MM.1S (cell line): ENCODE measurements at regions not wholly inside any gene's neighbourhood (a gene's known extent, or its start where the extent isn't known, plus 50 kb on each side); places are given as distances from the start of the nearest gene placed in this dataset.

ENCODE experiments used
- DNase-seq: peaks from one replicate; pipeline ENCODE4 v3.0.0-alpha.2; 2015
- H2AFZ ChIP-seq: fragments of 300-600 bp; sonication (generic); 2 replicates; pipeline ENCODE4 v1.6.0; 2016; ENCODE audit warnings: antibody characterized with exemption, low read length
- H3F3A ChIP-seq: fragments of 300-600 bp; sonication (generic); 2 replicates; pipeline ENCODE4 v1.6.1; 2016; ENCODE audit warnings: mild to moderate bottlenecking, antibody characterized with exemption, low read length, moderate library complexity, mixed read lengths; ENCODE audit not compliant: insufficient read depth
- H3K27ac ChIP-seq: fragments of 300-600 bp; sonication (generic); 2 replicates; pipeline ENCODE4 v1.5.1; 2016; ENCODE audit warnings: mild to moderate bottlenecking, low read length
- H3K27me3 ChIP-seq: fragments of 300-600 bp; sonication (generic); replicated peaks from 2 replicates; pipeline ENCODE4 v1.6.0; 2016; ENCODE audit warnings: low read length; ENCODE audit not compliant: insufficient read depth
- H3K36me3 ChIP-seq: fragments of 300-600 bp; sonication (generic); replicated peaks from 2 replicates; pipeline ENCODE4 v1.6.1; 2016; ENCODE audit warnings: mild to moderate bottlenecking, low read length, mixed read lengths; ENCODE audit not compliant: insufficient read depth
- H3K4me1 ChIP-seq: fragments of 300-600 bp; sonication (generic); 2 replicates; pipeline ENCODE4 v1.6.1; 2016; ENCODE audit warnings: low read length, mixed read lengths
- H3K4me2 ChIP-seq: fragments of 300-600 bp; sonication (generic); 2 replicates; pipeline ENCODE4 v1.6.0; 2016; ENCODE audit warnings: low read depth, low read length
- H3K4me3 ChIP-seq: fragments of 300-600 bp; sonication (generic); 2 replicates; pipeline ENCODE4 v1.5.1; 2016; ENCODE audit warnings: low read length, mixed read lengths
- H3K79me2 ChIP-seq: fragments of 300-600 bp; sonication (generic); 2 replicates; pipeline ENCODE4 v1.6.1; 2016; ENCODE audit warnings: mixed run types, low read length, mixed read lengths
- H3K9ac ChIP-seq: fragments of 300-600 bp; sonication (generic); 2 replicates; pipeline ENCODE4 v1.6.1; 2016; ENCODE audit warnings: low read length, mixed read lengths
- H3K9me2 ChIP-seq: fragments of 300-600 bp; sonication (generic); replicated peaks from 2 replicates; pipeline ENCODE4 v1.6.1; 2016; ENCODE audit warnings: mild to moderate bottlenecking, low read length, mixed read lengths; ENCODE audit not compliant: insufficient read depth
- H3K9me3 ChIP-seq: fragments of 300-600 bp; sonication (generic); replicated peaks from 2 replicates; pipeline ENCODE4 v1.6.1; 2016; ENCODE audit warnings: mild to moderate bottlenecking, low read length, mixed read lengths; ENCODE audit not compliant: insufficient read depth
- H4K20me1 ChIP-seq: fragments of 300-600 bp; sonication (generic); 2 replicates; pipeline ENCODE4 v1.6.1; 2016; ENCODE audit warnings: mild to moderate bottlenecking, low read length, moderate library complexity, mixed read lengths; ENCODE audit not compliant: insufficient read depth
- EZH2 ChIP-seq: fragments of 300-600 bp; sonication (generic); optimal IDR thresholded peaks from 2 replicates; pipeline ENCODE3; 2017; ENCODE audit warnings: low read depth, mild to moderate bottlenecking, antibody characterized with exemption, low read length, mixed read lengths
- EZH2phosphoT487 ChIP-seq: fragments of 300-600 bp; sonication (generic); IDR thresholded peaks from 2 replicates; pipeline ENCODE4 v1.6.1; 2018; ENCODE audit warnings: antibody characterized with exemption, low read length
- TF ChIP-seq, protein P1 (sequence below): fragments of 300-600 bp; sonication (generic); IDR thresholded peaks from 2 replicates; pipeline ENCODE4 v1.5.1; 2016; ENCODE audit warnings: antibody characterized with exemption, low read length, mixed read lengths

DNA sequence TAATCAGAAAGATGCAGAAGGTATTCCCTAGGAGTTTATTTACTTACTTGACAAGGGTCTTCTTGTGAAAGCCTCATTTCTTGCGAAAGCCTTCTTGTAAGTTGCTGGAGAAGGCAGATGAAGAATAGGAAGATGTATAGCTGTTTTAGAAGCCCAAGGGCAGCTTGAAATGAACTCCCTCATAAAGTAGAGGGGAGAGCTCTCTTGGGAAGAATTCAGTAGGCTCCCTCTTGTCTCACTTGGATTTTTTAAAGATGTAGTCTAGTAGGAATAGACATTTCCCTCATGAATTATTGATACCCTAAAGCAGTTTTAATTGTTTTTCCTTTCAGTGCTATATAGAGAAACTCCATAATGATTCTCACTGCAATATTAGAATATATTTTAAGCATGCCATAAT is 639.2 kb upstream of the CXADR start:
- TF ChIP-seq EZH2: no peak
- TF ChIP-seq EZH2phosphoT487: no peak
- TF ChIP-seq, protein P1, sequence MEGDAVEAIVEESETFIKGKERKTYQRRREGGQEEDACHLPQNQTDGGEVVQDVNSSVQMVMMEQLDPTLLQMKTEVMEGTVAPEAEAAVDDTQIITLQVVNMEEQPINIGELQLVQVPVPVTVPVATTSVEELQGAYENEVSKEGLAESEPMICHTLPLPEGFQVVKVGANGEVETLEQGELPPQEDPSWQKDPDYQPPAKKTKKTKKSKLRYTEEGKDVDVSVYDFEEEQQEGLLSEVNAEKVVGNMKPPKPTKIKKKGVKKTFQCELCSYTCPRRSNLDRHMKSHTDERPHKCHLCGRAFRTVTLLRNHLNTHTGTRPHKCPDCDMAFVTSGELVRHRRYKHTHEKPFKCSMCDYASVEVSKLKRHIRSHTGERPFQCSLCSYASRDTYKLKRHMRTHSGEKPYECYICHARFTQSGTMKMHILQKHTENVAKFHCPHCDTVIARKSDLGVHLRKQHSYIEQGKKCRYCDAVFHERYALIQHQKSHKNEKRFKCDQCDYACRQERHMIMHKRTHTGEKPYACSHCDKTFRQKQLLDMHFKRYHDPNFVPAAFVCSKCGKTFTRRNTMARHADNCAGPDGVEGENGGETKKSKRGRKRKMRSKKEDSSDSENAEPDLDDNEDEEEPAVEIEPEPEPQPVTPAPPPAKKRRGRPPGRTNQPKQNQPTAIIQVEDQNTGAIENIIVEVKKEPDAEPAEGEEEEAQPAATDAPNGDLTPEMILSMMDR: no peak
- H3K4me3 ChIP-seq: no peak overlapping the region
- DNase-seq: no peak
- no peaks in the 10 kb centered on the region for H3K9me2 ChIP-seq
- no peaks in the 10 kb centered on the region for H4K20me1 ChIP-seq
- H3K9me3 ChIP-seq: no peaks in the 10 kb centered on the region
- no peak overlapping the region for H3K9ac ChIP-seq
- no peaks in the 10 kb centered on the region for H3K27me3 ChIP-seq
- no peak overlapping the region for H2AFZ ChIP-seq
- H3K79me2 ChIP-seq: no peaks in the 10 kb centered on the region
- H3K4me2 ChIP-seq: no peak overlapping the region
- H3K27ac ChIP-seq: no peak overlapping the region
- H3K4me1 ChIP-seq: no peaks in the 10 kb centered on the region
- H3F3A ChIP-seq: no peaks in the 10 kb centered on the region
- no peaks in the 10 kb centered on the region for H3K36me3 ChIP-seq

DNA sequence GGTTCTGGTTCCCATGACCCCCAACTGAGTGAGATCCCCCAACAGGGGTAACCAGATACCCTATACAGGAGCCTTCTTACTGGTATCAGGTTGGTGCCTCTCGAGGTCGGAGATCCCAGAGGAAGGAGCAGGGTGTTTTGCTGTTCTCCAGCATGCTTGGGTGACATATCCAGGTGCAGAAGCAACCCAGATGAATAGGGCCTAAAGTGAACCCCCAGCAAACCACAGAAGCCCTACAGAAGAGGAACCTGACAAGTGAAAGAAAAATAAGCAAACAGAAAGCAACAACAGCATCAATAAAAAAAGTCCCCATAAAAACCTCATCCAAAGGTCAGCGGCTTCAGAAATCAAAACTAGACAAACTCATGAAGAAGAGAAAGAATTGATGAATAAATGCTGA is 633.4 kb upstream of the CXADR start:
- Histone ChIP-seq H3K4me2 (no peak overlapping the region), H3K79me2 (no peaks in the 10 kb centered on the region), H2AFZ (no peak overlapping the region), H3F3A (no peaks in the 10 kb centered on the region), H3K27ac (no peak overlapping the region), H3K27me3 (no peaks in the 10 kb centered on the region), H3K9me2 (no peaks in the 10 kb centered on the region), H3K9me3 (no peaks in the 10 kb centered on the region), H4K20me1 (no peaks in the 10 kb centered on the region), H3K36me3 (no peaks in the 10 kb centered on the region), H3K9ac (no peak overlapping the region), H3K4me3 (no peak overlapping the region), H3K4me1 (no peaks in the 10 kb centered on the region)
- TF ChIP-seq EZH2: no peak
- TF ChIP-seq EZH2phosphoT487: no peak
- TF ChIP-seq, protein P1: no peak
- DNase-seq: no peak

DNA sequence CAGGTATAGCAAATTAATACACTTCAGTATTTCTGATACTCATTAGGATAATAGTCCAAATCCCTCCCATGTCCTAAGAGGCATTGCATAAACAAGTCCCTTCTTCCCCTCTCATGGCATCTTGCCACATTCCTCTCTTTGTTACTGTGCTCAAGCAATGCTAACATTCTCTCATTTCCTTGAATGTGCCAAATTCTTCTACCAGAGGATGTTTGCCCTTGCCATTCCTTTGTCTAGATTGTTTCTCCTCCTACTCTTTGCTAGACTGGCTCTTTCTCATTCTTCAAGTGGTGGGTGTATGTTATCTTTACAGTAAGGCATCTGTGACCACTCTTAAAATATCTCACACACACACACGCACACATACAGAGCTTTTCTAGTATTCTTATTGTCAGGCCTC is 621.0 kb upstream of the CXADR start:
- Histone ChIP-seq H3K4me2 (no peak overlapping the region), H3K4me1 (no peaks in the 10 kb centered on the region), H3K79me2 (no peaks in the 10 kb centered on the region), H3K27ac (no peak overlapping the region), H3F3A (no peaks in the 10 kb centered on the region), H4K20me1 (no peaks in the 10 kb centered on the region), H3K36me3 (no peaks in the 10 kb centered on the region), H3K9me3 (no peaks in the 10 kb centered on the region), H3K9me2 (no peaks in the 10 kb centered on the region), H3K4me3 (no peak overlapping the region), H3K9ac (no peak overlapping the region), H3K27me3 (no peaks in the 10 kb centered on the region), H2AFZ (no peak overlapping the region)
- TF ChIP-seq, protein P1: no peak
- no peak for DNase-seq

DNA sequence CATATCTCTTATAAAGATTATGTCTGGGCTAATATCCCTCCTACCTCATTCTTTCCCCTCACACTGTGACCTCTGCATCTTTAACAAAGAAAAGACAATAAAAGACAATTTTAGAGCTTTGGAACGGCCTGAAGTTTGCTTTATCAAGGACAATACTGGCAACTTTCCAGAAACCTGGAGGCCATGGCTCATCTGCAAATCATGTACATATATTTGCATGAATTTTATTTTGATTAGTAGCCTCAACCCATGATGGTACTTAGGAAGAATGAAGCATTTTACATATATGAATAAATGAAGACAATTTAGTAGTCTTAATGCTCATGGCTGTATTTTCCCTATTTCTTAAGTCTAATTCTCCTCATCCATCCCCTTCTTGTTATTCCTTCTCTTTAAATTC is 612.2 kb upstream of the CXADR start:
- no peak for DNase-seq
- H2AFZ ChIP-seq: no peak overlapping the region
- no peak overlapping the region for H3K4me3 ChIP-seq
- H3K9me2 ChIP-seq: no peaks in the 10 kb centered on the region
- H3K4me1 ChIP-seq: no peaks in the 10 kb centered on the region
- no peaks in the 10 kb centered on the region for H4K20me1 ChIP-seq
- no peaks in the 10 kb centered on the region for H3K79me2 ChIP-seq
- H3K9ac ChIP-seq: no peak overlapping the region
- TF ChIP-seq, protein P1: no peak
- TF ChIP-seq EZH2phosphoT487 (no peak), EZH2 (no peak)
- no peaks in the 10 kb centered on the region for H3F3A ChIP-seq
- no peak overlapping the region for H3K4me2 ChIP-seq
- no peaks in the 10 kb centered on the region for H3K27me3 ChIP-seq
- H3K27ac ChIP-seq: no peak overlapping the region
- no peaks in the 10 kb centered on the region for H3K36me3 ChIP-seq
- H3K9me3 ChIP-seq: no peaks in the 10 kb centered on the region
